DMS153 (cell line): ENCODE measurements at regions not wholly inside any gene's neighbourhood (a gene's known extent, or its start where the extent isn't known, plus 50 kb on each side); places are given as distances from the start of the nearest gene placed in this dataset.

Experiments used
- DNase-seq: peaks from one replicate; lab custom pipeline; 2025; lab: John Stamatoyannopoulos, UW

DNA sequence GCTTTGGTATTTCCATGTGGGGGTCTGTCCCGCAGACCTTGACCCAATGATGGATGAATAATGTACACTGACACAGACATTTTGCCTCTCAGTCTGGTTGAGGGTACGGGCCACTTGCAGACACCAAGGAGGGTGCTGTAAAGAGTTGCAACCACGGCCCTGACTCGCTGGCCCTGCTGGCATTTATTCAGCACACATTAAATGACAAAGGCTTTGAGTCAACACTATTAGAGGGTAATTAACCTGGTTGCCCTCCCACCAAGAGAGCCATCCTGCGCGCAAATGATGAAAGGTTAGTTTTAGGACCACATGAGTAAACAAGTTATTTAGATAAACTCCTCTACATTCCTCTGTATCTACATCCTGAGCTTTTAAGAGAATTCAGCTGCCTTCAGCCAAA lies 308.9 kb upstream of the MMS22L start:
- no peak for DNase-seq

DNA sequence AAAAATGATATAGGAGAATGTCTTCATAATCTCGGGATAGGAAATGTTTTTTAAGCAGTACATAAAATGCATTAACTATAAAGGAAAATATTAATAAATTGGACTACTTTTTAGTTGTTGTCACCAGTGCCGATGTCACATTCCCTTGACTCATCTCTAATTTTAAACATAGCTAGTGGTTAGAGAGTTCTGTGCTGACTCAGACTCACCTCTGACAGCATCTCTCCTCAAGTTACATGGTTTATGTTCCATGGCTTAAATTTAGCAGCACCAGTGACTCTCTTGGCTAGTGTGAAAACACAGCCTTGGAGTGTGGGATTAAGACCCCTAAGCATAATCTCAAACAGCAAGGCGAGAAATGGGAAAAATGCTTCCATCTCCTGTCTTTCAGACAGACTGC lies 311.8 kb upstream of the MMS22L start:
- no peak for DNase-seq

DNA sequence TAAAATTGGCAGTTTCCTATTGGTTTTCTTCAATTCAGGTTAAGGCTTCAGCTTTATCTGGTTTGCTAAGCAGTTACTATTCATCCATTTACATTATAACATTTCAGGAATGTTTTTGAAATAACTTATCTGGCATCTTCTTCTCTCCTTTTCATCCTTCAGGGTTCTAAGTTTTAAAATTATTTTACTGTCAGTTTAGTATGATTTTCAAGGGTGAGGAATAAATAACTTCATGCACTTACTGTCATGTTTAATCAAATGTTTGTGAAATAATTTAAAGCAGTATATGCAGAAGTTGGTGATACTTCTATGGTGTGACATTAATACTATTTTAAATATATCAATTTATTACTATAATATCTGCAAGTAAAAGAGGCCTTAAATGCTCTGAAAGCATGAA lies 338.1 kb upstream of the MMS22L start:
- DNase-seq: no peak

DNA sequence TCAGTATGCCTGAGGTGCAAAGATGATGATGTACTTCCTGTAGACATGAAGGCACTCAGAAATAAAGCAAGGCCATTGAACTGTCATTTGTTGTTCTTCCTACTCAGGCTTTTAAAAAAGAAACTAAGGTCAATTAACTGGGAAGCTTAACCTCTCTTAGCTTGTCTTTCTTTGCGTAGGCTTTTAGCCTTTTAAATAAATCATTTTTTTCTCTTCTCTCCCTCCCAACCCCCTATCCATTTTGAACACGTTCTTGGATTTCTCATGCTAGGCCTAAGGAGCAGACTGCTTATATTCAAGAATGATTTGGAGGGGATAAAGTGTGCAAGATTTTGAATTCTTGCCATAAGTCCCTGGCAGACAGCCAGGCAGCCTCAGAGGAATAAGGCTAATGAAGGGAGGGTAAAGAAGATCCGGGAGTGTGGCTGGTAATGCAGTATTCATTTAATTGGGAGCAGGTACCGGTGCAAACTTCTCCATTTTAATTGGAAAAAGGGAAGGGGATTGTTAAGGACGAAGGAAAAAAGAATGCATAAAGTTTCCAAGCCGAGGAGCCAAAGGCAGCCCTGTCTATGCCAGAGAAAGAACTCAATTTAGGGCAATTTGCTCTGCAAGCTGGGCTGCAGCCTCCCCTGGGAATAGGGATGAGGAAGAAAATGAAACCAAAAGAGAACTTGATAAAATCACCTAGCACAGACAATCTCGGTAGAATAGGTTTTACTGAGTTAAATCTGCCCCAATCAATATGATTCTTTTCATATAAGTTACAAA lies 343.8 kb upstream of the MMS22L start:
- peak; percentile 46 for DNase-seq

DNA sequence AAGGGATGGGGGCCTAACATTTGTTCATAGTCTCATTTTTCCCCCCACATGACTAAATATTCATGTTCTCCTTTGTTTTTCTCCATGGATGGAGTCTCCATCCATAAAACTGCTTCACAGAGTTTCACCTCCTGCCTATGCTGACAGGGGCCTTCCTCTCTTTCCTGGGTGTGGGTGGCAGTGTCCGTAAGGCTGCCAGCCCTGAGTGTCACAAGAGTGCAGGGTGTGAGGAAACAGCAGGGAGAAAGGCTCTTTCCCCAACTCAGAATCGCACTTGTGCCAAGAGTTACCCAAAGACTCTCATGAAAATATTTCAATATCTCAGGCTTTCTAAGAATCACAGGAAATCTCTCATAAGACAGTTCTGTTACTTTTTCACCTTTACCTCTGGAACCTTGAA lies 346.2 kb upstream of the MMS22L start:
- no peak for DNase-seq

DNA sequence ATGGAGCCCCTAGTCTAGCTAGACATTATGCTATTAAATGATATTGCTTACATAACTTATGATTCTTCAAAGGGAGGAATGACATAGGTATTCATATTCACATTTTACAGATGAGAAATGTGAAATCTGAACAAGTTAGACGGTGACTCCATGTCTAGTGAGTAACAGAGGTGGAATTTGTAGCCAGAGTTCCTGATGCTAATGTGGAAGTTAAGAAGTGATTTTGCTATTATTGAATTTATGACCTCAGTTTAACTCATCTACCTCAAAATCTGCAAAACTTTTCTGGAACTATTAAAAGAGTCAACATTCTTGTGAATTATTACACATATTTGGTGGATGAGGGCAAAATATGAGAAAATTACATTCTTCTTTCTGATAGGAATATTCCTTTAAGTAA lies 347.6 kb upstream of the MMS22L start:
- no peak for DNase-seq

DNA sequence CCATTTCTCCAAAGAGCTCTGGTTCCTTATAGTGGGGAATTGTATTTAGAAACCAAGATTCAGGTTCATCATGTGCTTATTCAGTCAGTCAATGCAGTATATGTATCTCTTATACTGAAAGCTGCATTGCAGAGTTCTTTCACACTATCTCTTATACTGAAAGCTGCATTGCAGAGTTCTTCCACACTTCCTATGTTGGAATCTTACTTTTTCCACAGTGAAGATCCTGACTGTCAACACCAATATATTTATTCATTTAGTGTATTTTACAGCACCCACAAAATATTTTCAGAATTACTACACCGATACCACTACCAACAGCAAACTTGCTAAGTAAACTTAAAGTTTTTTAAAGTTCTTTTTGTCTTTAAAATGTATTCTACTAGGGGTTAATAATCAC lies 349.3 kb upstream of the MMS22L start:
- no peak for DNase-seq

DNA sequence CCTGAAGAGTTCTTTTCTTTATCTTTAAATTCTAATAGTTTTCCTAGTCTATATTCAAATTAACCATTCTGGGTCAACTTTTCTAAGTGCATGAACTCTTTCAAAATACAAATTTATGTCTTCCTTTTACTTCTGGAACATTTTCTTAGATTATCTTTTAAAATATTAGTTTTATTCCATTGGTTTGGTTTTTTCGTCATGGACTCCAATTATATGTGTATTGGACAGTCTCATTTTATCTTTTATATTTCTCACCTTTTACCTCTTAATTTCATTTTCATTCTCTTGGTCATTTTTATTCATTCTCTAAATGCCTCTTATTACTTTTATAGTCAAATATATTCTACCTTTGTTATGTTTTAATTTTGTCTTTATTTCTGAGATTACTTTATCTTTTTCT lies 356.7 kb upstream of the MMS22L start:
- no peak for DNase-seq

DNA sequence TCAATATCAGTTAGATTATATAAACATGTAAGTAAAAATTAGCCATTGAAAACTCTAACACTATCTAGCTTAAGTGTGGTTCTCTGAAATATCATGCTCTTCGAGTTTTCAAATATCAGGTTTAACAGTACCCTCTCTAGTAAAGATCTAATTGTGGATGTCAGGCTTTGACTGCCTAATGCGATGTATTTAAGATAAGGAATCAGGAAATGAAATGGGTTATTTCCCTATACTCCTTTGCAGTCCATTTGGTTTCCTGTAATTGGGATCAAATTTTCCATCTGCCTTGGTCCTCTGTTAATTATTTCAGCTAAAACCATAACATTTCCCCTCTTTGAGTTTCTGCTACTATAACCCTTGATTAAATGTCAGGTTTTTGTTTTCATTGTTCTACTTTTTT lies 361.3 kb upstream of the MMS22L start:
- no peak for DNase-seq

DNA sequence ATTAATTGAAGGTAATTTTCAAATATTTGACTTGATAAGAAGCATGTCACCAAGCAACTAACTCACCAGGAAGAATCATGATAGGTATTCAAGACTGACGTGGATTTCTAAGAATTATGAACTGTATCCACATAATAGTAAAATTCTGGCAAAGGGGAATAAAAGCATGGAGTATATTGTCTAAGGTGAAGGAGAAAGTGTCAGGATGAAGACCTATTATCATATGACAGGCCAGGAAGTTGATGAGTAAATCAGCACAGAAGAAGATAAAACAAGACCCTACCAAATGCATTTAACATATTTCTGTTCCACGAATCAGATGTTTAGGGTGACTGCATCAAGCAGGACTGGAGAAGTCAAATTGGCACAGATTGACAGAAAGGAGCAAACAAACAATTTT lies 362.7 kb upstream of the MMS22L start:
- no peak for DNase-seq

DNA sequence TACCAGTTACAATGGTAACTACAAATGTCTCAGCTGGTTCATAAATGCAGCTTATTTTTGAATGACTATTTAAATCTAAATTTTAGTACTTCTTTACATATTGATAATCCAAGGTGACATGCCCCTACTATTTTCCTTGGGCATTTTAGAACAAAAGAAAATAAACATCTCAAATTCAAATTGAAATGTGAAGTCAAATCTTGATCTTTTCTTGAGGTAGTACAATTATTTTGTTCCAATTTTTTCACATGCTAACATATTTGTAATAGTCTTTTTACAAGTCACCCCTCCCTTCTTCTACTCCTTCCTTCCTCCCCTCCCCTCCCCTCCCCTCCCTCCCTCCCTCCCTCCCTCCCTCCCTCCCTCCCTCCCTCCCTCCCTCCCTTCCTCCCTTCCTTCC lies 370.1 kb upstream of the MMS22L start:
- no peak for DNase-seq

DNA sequence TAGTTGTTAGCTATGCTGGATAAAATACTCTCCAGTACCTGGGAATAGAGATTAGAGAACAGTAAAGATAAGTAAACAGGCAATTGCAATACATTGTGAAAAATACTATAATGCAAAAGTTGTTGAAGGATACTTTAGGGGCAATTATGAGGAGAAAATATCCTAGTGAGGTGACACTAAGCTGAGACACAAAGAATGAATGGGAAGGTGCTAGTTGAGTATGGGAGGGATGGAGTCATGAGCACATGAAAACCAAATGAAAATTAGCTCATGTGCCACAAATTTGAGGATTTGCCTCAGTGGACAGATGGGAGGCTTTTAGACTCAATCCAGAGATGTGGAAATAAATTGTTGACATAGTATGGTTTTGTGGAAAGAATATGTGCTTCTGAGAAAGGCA lies 370.5 kb upstream of the MMS22L start:
- DNase-seq: no peak

DNA sequence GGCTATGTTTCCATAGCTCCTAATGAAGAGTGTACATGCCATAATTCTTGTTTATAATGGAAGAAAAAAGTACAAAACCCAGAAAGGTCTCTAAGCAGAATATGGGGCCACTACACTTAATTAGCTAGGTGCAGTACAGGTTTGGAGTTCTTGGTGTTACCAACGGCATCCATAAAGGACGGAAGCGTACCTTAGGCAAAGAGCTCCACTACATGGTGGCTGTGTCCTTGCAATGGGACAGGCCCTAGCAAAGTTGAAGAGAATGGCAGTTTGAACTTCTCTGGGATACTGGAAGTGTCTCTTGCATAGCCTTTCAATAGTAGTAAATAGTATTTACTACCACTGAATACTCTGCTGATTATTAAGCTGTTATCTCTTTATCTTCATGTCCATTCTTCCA lies 371.7 kb upstream of the MMS22L start:
- DNase-seq: no peak

DNA sequence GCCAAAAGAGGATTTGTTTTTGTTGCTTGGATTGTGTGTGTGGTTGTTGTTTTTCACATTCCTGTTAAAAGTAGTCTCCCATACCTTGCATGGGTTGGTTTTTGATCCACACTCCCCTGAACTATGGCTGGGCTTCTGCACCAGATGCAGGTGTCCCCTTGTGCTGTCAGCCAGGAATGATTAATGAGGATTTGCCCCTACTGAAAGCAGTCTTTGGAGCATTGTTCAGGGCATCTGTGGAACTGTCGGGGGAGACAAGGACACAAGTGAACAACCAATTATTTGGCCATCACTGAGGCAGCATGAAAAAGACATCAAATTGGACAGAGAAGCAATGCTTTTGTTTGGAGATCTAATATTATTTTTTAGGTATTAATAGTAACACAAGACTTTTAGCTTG lies 373.2 kb upstream of the MMS22L start:
- no peak for DNase-seq

DNA sequence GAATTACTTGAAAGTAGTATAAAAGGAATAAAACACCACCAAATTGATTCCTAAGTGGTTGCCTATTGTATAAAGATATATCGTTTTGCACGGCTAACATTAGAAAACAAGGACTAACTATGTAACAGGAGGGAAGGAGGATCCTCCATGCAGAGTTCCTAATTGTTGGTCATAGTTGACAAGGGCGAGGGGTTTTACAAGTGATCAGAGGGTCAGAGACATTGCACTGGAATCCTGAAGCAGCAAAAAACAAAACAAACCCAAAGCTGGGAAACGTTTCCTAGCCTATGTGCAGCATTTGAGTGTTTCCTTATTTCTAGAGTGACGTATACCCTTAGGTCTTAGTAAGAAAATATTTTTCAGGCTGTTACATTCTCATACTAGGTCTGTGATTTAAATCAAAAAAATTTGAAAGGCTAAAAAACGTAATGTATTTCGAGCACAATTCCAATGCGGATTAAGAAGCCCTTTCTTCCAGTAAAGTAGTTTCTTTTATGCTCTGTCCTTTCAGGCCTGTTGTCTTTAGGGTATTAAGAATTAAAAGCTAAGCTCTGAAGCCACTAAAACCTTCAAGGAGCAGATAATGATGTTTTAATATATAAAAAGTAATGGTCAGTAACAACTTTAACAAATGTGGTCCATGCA lies 373.8 kb upstream of the MMS22L start:
- DNase-seq: no peak

DNA sequence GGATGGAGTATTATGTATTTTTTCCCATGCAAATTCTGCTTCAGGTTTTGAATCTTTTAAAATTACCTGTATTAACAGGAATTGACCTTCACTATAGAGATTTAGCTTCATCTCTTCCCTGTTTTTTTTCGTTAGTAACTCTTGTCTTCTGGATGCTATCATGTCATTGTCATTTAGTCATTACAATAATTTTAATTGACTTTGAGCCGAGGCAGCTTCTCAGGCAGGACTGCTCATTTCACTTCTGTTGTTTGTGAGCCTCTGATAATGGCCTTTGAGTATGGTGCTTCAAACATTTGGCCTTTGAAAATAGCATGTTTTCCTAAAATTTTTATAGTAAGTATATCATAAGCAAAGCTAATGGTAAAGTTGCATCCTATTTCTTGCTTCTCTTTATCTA lies 375.1 kb upstream of the MMS22L start:
- DNase-seq: no peak

DNA sequence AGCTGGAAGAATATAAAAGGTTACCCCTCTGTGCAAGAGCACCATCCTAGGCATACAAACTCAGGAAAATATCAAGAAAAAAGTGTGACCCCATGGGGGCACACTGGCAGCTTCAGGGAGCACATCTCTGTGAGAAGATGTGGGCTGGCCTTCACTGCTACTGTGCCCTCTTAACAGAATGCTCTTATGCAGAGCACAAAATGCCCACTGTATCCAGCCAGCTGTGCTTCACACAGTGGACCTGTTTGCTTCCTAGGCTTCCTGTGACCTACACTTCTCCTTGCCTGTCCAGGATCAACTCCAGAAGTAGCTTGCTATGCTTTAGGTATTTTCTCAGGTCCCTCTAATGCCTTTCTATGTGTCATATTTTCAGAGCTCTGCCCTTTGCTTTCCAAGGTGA lies 380.2 kb upstream of the MMS22L start:
- no peak for DNase-seq

DNA sequence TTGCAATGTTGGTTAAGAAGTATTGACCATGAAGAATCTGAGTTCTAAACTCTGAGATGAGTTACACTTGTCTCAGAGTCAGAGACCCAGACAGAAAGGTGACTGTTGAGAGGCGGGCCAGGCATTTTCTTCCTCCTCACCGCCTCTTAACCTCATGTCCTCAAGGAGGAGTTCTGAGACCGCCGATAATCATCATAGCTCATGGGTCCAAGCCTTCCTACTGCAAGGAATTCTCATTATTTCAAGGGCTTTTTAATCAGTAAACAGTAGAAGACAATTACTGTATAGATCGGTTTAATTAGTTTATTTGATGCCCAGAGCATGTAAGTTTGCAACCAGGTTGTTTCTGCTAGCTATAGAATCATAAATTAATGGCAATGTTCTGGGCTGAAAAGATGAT lies 382.4 kb upstream of the MMS22L start:
- no peak for DNase-seq

DNA sequence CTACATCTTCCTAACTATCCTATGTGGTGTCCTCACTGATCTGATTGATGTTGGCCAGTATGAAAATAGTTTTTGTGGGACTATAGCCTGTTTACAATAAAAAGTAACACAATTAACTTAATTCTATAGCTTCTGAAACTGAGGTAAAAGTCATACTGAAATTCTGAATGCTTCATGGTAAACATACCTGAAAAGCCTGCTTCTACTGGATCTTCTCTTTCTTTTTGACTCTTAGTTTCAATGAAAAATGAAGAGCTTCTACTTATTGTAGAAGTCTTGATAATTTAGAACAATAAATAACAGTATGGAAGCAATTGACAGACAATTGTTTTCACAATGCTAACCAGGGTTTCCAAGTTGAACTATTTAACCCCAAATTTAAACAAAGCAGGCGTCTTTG lies 383.9 kb upstream of the MMS22L start:
- DNase-seq: no peak

DNA sequence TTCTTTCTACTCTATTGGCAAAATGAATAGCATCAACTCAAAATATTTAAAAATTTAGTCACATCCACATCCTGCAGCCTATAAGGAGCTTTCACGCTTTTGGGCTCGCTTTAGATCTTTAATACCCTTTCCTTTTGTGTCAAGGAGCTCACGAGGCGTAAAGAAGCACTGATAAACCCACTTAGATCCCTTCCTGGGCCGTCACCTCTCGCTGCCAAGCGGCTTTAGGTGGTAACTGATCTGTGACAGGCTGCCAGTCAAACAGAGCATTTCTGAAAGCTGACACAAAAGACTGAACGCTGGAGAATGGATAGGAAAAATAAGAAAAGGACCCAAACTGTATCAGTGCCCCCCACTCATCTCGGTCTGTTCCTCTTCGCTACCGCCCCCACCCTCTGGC lies 385.7 kb upstream of the MMS22L start:
- no peak for DNase-seq

DNA sequence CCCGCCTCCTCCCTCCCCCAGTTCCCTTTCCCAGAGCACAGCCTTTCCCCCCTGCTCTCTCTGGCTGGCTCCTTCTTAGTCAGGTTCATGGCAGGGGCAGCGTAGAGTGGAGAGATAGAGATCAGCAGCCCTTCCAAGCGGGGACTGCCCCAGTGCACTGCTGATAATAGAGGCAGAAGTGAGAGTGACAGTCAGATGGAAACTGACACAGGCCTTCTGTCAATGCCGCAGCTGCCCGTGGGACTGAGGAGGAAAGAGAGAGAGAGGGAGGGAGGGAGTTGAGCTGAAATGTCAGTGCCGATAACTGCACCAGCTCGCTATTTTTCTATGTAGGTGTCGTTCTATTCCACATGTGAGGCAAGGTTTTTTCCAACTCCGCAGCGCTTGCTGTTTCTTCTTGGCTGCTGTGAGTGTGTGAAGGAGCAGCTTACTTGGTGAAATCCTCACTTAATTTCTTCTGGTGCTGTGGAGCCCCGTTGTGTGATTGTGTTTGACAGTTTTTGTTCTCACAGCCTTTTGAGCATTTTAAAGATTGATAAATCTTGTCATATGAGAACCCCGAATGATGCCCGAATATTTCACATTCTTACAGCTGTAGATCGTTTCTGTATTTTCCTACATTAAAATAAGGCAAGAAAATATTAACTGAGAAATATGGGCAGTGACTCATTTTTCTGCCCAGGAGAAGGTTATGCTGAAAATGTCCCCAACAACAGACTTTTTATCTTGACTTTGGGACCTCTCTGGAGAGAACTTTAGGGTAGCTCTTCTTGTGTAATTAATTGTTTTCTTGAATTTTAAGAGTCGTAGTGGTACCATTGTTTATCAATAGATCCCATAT lies 386.4 kb upstream of the MMS22L start:
- DNase-seq: peak; percentile 1

DNA sequence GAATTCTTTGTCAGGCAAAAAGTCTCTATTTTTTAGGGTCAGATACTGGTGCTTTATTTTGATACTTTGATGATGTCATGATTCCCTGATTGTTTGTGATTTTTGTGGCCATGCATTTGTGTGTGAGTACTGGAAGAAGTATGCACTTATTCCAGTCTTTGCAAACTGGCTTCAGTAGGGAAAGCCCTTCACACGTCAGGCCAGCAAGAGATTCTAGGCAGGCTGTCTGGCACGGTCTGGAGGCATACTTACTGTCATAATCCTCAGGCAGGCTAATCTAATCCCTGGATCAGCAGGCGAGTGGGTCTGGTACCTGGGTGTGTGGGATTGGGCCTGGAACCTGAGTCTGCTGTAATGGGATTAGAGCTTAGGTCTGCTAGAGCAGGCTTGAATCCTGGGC lies 391.8 kb upstream of the MMS22L start:
- DNase-seq: no peak

DNA sequence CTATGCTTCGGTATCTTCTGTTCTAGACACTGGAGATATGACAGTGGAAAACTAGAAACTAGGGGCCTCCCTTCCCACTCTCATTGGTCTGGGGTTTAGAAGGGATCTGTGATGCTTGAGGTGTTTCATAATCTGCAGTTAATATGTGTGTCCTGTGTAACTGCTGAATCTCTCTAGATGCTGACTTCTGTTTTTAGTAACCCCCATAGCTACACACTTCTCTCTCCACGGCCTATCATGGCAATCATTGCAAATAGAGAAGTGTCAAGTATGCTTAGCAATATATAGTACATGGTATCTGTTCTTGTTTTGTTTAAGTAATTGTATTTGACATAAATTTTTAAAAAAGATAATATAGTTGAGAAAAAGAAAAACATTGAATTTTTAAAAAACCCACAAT lies 394.6 kb upstream of the MMS22L start:
- DNase-seq: no peak
